Nephron progenitor cell (in vitro differentiated cells): ENCODE measurements at regions not wholly inside any gene's neighbourhood (a gene's known extent, or its start where the extent isn't known, plus 50 kb on each side); places are given as distances from the start of the nearest gene placed in this dataset.

Experiments
- DNase-seq: peaks from one replicate; pipeline ENCODE4 v3.0.0; 2021
- H3K27ac Mint-ChIP-seq: 2 replicates; pipeline ENCODE4 v1.8.0; 2021; ENCODE audit warnings: mild to moderate bottlenecking, moderate library complexity, mixed read lengths
- H3K27me3 Mint-ChIP-seq: 2 replicates; pipeline ENCODE4 v1.8.0; 2021; ENCODE audit warnings: mild to moderate bottlenecking, low read depth, mixed read lengths; ENCODE audit not compliant: poor library complexity
- H3K36me3 Mint-ChIP-seq: 2 replicates; pipeline ENCODE4 v1.8.0; 2021; ENCODE audit warnings: low read depth, mixed read lengths
- H3K4me1 Mint-ChIP-seq: 2 replicates; pipeline ENCODE4 v1.8.0; 2021; ENCODE audit warnings: mixed read lengths
- H3K4me3 Mint-ChIP-seq: 2 replicates; pipeline ENCODE4 v1.8.0; 2021; ENCODE audit warnings: mild to moderate bottlenecking, moderate library complexity, mixed read lengths
- H3K9me3 Mint-ChIP-seq: 2 replicates; pipeline ENCODE4 v1.8.0; 2021; ENCODE audit warnings: mild to moderate bottlenecking, moderate library complexity, mixed read lengths
- CTCF ChIP-seq: fragments of 200-600 bp; sonication (generic); IDR thresholded peaks from 2 replicates; pipeline ENCODE4 v1.5.0; 2021; ENCODE audit warnings: antibody characterized with exemption

- Mint-ChIP-seq H3K36me3 (no peaks in the 10 kb centered on the region), H3K4me3 (no peak overlapping the region), H3K9me3 (peaks cover 19% of the 10 kb centered on the region), H3K27me3 (peaks cover 3% of the 10 kb centered on the region), H3K4me1 (peaks cover 43% of the 10 kb centered on the region), H3K27ac (no peak overlapping the region)
- TF ChIP-seq CTCF: peak; percentile 44
- DNase-seq: no peak
Measured at GRCh38 chr9:88660611-88661010, 125.6 kb downstream of the NXNL2 start.

- peaks cover 19% of the 10 kb centered on the region for H3K9me3 Mint-ChIP-seq
- DNase-seq: no peak
- H3K4me1 Mint-ChIP-seq: peaks cover 45% of the 10 kb centered on the region
- H3K4me3 Mint-ChIP-seq: no peak overlapping the region
- TF ChIP-seq CTCF: no peak
- no peak overlapping the region for H3K27ac Mint-ChIP-seq
- H3K27me3 Mint-ChIP-seq: no peaks in the 10 kb centered on the region
- no peaks in the 10 kb centered on the region for H3K36me3 Mint-ChIP-seq
Measured at GRCh38 chr9:88661759-88662158, 126.8 kb downstream of the NXNL2 start.

DNA sequence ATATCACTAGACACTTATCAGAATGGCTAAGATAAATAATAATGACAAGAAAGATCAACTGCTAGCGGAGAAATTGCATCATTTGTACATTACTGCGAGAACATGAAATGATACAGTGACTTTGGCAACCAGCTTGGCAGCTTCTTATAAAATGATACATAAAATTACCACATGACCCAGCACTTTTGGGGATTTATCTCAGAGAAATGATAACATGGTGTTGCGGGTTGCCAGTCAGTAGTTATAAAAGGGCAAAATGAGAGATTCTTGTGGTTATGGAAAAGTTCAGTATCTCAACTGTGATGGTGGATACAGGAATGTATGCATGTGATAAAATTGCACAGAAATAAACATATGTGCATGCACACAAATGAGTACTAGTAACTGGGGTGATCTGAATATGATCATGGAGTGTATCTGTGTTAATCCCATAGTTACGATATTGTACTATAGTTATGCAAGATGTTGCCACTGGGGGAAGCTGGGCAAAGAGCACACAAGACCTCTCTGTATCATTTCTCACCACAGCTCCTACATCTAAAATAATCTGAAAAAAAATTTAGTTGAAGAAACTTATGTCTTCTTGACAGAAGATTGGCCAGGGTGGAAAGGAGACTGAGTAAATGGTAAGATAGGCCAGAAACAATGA, 128.9 kb downstream of the NXNL2 start:
- no peak for TF ChIP-seq CTCF
- H3K4me3 Mint-ChIP-seq: no peak overlapping the region
- no peaks in the 10 kb centered on the region for H3K36me3 Mint-ChIP-seq
- no peak overlapping the region for H3K27ac Mint-ChIP-seq
- H3K27me3 Mint-ChIP-seq: no peaks in the 10 kb centered on the region
- no peak for DNase-seq
- peaks cover 27% of the 10 kb centered on the region for H3K4me1 Mint-ChIP-seq
- H3K9me3 Mint-ChIP-seq: peaks cover 19% of the 10 kb centered on the region

GRCh38 chr9:88664773-88665172, 129.8 kb downstream of the NXNL2 start:
- no peak overlapping the region for H3K4me3 Mint-ChIP-seq
- peaks cover 19% of the 10 kb centered on the region for H3K9me3 Mint-ChIP-seq
- no peaks in the 10 kb centered on the region for H3K27me3 Mint-ChIP-seq
- DNase-seq: no peak
- peaks cover 25% of the 10 kb centered on the region for H3K4me1 Mint-ChIP-seq
- TF ChIP-seq CTCF: no peak
- no peak overlapping the region for H3K27ac Mint-ChIP-seq
- no peaks in the 10 kb centered on the region for H3K36me3 Mint-ChIP-seq

- Mint-ChIP-seq H3K4me3 (no peak overlapping the region), H3K36me3 (no peaks in the 10 kb centered on the region), H3K4me1 (no peaks in the 10 kb centered on the region), H3K9me3 (no peaks in the 10 kb centered on the region), H3K27me3 (no peaks in the 10 kb centered on the region), H3K27ac (no peak overlapping the region)
- TF ChIP-seq CTCF: no peak
- peak; percentile 27 for DNase-seq
Measured at GRCh38 chr9:88672874-88673689, 138.1 kb downstream of the NXNL2 start.
